ENCODE measurements at regions not wholly inside any gene's neighbourhood (a gene's known extent, or its start where the extent isn't known, plus 50 kb on each side); places are given as distances from the start of the nearest gene placed in this dataset.
"Not testable (repeated sequence)": the region's sequence is repeated elsewhere in the genome, so short reads cannot be mapped to it uniquely, and the experiment has no call there.

GRCh38 chr11:96472085-96472484, 82.3 kb downstream of the JRKL start:
- no peaks in the 10 kb centered on the region for H3K9me3 ChIP-seq (ENCODE audit: control insufficient read depth, insufficient read depth, low read length)
- no peaks in the 10 kb centered on the region for H3K4me1 ChIP-seq (ENCODE audit: control insufficient read depth, insufficient read depth, low read length)
- H3K27ac ChIP-seq (ENCODE audit: low read depth, low read length) = no peak overlapping the region
- no CpG with 5 or more reads among the region's 1 CpG for WGBS (ENCODE audit: insufficient coverage)
- no peaks in the 10 kb centered on the region for H3K27me3 ChIP-seq (ENCODE audit: control insufficient read depth, insufficient read depth, low read length)
- DNase-seq (ENCODE audit: low read depth in 4 of 6, low spot score in 6 of 6) = no peak
- H3K36me3 ChIP-seq (ENCODE audit: control insufficient read depth, insufficient read depth, low read length) = no peaks in the 10 kb centered on the region
- no peak overlapping the region for H3K4me3 ChIP-seq (ENCODE audit: low read depth, low read length)

- 73% methylated on average over 1 of the region's 1 CpG for WGBS (ENCODE audit: insufficient coverage)
- H3K27me3 ChIP-seq (ENCODE audit: control insufficient read depth, insufficient read depth, low read length) = no peaks in the 10 kb centered on the region
Observed at GRCh38 chr11:96474263-96474662, 84.5 kb downstream of the JRKL start.

GRCh38 chr11:96481204-96481603, 91.4 kb downstream of the JRKL start:
- Histone ChIP-seq H3K27ac (ENCODE audit: low read depth, low read length) (no peak overlapping the region), H3K4me1 (ENCODE audit: control insufficient read depth, insufficient read depth, low read length) (no peaks in the 10 kb centered on the region), H3K4me3 (ENCODE audit: low read depth, low read length) (no peak overlapping the region), H3K36me3 (ENCODE audit: control insufficient read depth, insufficient read depth, low read length) (no peaks in the 10 kb centered on the region), H3K9me3 (ENCODE audit: control insufficient read depth, insufficient read depth, low read length) (no peaks in the 10 kb centered on the region), H3K27me3 (ENCODE audit: control insufficient read depth, insufficient read depth, low read length) (no peaks in the 10 kb centered on the region)
- WGBS (ENCODE audit: insufficient coverage) = no CpG with 5 or more reads among the region's 1 CpG
- DNase-seq (ENCODE audit: low read depth in 4 of 6, low spot score in 6 of 6) = peak in 1 of 6 donors; percentile 29

More at GRCh38 chr11:96474263-96474662, 84.5 kb downstream of the JRKL start:
- Histone ChIP-seq H3K27ac (ENCODE audit: low read depth, low read length) (no peak overlapping the region), H3K36me3 (ENCODE audit: control insufficient read depth, insufficient read depth, low read length) (no peaks in the 10 kb centered on the region), H3K9me3 (ENCODE audit: control insufficient read depth, insufficient read depth, low read length) (no peaks in the 10 kb centered on the region), H3K4me1 (ENCODE audit: control insufficient read depth, insufficient read depth, low read length) (no peaks in the 10 kb centered on the region), H3K4me3 (ENCODE audit: low read depth, low read length) (no peak overlapping the region)
- DNase-seq (ENCODE audit: low read depth in 4 of 6, low spot score in 6 of 6) = no peak

- Histone ChIP-seq H3K9me3 (ENCODE audit: control insufficient read depth, insufficient read depth, low read length) (no peaks in the 10 kb centered on the region), H3K4me3 (ENCODE audit: low read depth, low read length) (no peak overlapping the region), H3K27ac (ENCODE audit: low read depth, low read length) (no peak overlapping the region), H3K4me1 (ENCODE audit: control insufficient read depth, insufficient read depth, low read length) (no peaks in the 10 kb centered on the region), H3K36me3 (ENCODE audit: control insufficient read depth, insufficient read depth, low read length) (no peaks in the 10 kb centered on the region), H3K27me3 (ENCODE audit: control insufficient read depth, insufficient read depth, low read length) (no peaks in the 10 kb centered on the region)
- no peak for DNase-seq (ENCODE audit: low read depth in 4 of 6, low spot score in 6 of 6)
- 43% methylated on average over 1 of the region's 1 CpG for WGBS (ENCODE audit: insufficient coverage)
Observed at GRCh38 chr11:96481771-96482170, 92.0 kb downstream of the JRKL start.

- Histone ChIP-seq H3K9me3 (ENCODE audit: control insufficient read depth, insufficient read depth, low read length) (no peaks in the 10 kb centered on the region), H3K4me1 (ENCODE audit: control insufficient read depth, insufficient read depth, low read length) (no peaks in the 10 kb centered on the region), H3K27me3 (ENCODE audit: control insufficient read depth, insufficient read depth, low read length) (no peaks in the 10 kb centered on the region), H3K36me3 (ENCODE audit: control insufficient read depth, insufficient read depth, low read length) (no peaks in the 10 kb centered on the region), H3K27ac (ENCODE audit: low read depth, low read length) (no peak overlapping the region), H3K4me3 (ENCODE audit: low read depth, low read length) (no peak overlapping the region)
- no CpG with 5 or more reads among the region's 2 CpGs for WGBS (ENCODE audit: insufficient coverage)
- DNase-seq (ENCODE audit: low read depth in 4 of 6, low spot score in 6 of 6) = no peak
Observed at GRCh38 chr11:96482193-96482592, 92.4 kb downstream of the JRKL start.

- H3K9me3 ChIP-seq (ENCODE audit: control insufficient read depth, insufficient read depth, low read length) = no peaks in the 10 kb centered on the region
- no peaks in the 10 kb centered on the region for H3K4me1 ChIP-seq (ENCODE audit: control insufficient read depth, insufficient read depth, low read length)
- H3K27me3 ChIP-seq (ENCODE audit: control insufficient read depth, insufficient read depth, low read length) = no peaks in the 10 kb centered on the region
- H3K27ac ChIP-seq (ENCODE audit: low read depth, low read length) = no peak overlapping the region
- no peak overlapping the region for H3K4me3 ChIP-seq (ENCODE audit: low read depth, low read length)
- no peaks in the 10 kb centered on the region for H3K36me3 ChIP-seq (ENCODE audit: control insufficient read depth, insufficient read depth, low read length)
- peak in 1 of 6 donors; percentile 14 for DNase-seq (ENCODE audit: low read depth in 4 of 6, low spot score in 6 of 6)
Observed at GRCh38 chr11:96483374-96483955, 93.7 kb downstream of the JRKL start.

- H3K27ac ChIP-seq (ENCODE audit: low read depth, low read length) = no peak overlapping the region
Observed at GRCh38 chr11:96484361-96484760, 94.5 kb downstream of the JRKL start.

GRCh38 chr11:96486890-96487611, 97.2 kb downstream of the JRKL start:
- no peak for DNase-seq (ENCODE audit: low read depth in 4 of 6, low spot score in 6 of 6)
- 63% methylated on average over 12 of the region's 13 CpGs for WGBS (ENCODE audit: insufficient coverage)
- Histone ChIP-seq H3K27me3 (ENCODE audit: control insufficient read depth, insufficient read depth, low read length) (no peaks in the 10 kb centered on the region), H3K9me3 (ENCODE audit: control insufficient read depth, insufficient read depth, low read length) (no peaks in the 10 kb centered on the region), H3K36me3 (ENCODE audit: control insufficient read depth, insufficient read depth, low read length) (no peaks in the 10 kb centered on the region), H3K27ac (ENCODE audit: low read depth, low read length) (no peak overlapping the region), H3K4me3 (ENCODE audit: low read depth, low read length) (no peak overlapping the region), H3K4me1 (ENCODE audit: control insufficient read depth, insufficient read depth, low read length) (no peaks in the 10 kb centered on the region)

More at GRCh38 chr11:96484361-96484760, 94.5 kb downstream of the JRKL start:
- Histone ChIP-seq H3K36me3 (ENCODE audit: control insufficient read depth, insufficient read depth, low read length) (no peaks in the 10 kb centered on the region), H3K4me3 (ENCODE audit: low read depth, low read length) (no peak overlapping the region), H3K27me3 (ENCODE audit: control insufficient read depth, insufficient read depth, low read length) (no peaks in the 10 kb centered on the region), H3K4me1 (ENCODE audit: control insufficient read depth, insufficient read depth, low read length) (no peaks in the 10 kb centered on the region), H3K9me3 (ENCODE audit: control insufficient read depth, insufficient read depth, low read length) (no peaks in the 10 kb centered on the region)
- DNase-seq (ENCODE audit: low read depth in 4 of 6, low spot score in 6 of 6) = no peak

GRCh38 chr11:96488911-96489310, 99.1 kb downstream of the JRKL start:
- not testable (repeated sequence) for DNase-seq (ENCODE audit: low read depth in 4 of 6, low spot score in 6 of 6); H3K9me3 ChIP-seq (ENCODE audit: control insufficient read depth, insufficient read depth, low read length); H3K27ac ChIP-seq (ENCODE audit: low read depth, low read length); H3K4me3 ChIP-seq (ENCODE audit: low read depth, low read length); H3K27me3 ChIP-seq (ENCODE audit: control insufficient read depth, insufficient read depth, low read length); H3K4me1 ChIP-seq (ENCODE audit: control insufficient read depth, insufficient read depth, low read length); H3K36me3 ChIP-seq (ENCODE audit: control insufficient read depth, insufficient read depth, low read length)
- WGBS (ENCODE audit: insufficient coverage) = 80% methylated on average over 1 of the region's 3 CpGs

- no peaks in the 10 kb centered on the region for H3K36me3 ChIP-seq (ENCODE audit: control insufficient read depth, insufficient read depth, low read length)
- no peaks in the 10 kb centered on the region for H3K9me3 ChIP-seq (ENCODE audit: control insufficient read depth, insufficient read depth, low read length)
- H3K4me3 ChIP-seq (ENCODE audit: low read depth, low read length) = no peak overlapping the region
- no peaks in the 10 kb centered on the region for H3K27me3 ChIP-seq (ENCODE audit: control insufficient read depth, insufficient read depth, low read length)
- 88% methylated on average over 2 of the region's 3 CpGs for WGBS (ENCODE audit: insufficient coverage)
- DNase-seq (ENCODE audit: low read depth in 4 of 6, low spot score in 6 of 6) = no peak
- H3K27ac ChIP-seq (ENCODE audit: low read depth, low read length) = no peak overlapping the region
- no peaks in the 10 kb centered on the region for H3K4me1 ChIP-seq (ENCODE audit: control insufficient read depth, insufficient read depth, low read length)
Observed at GRCh38 chr11:96500440-96500839, 110.6 kb downstream of the JRKL start.

Measured in spinal cord (tissue), 9 donors.